ENCODE measurements at regions not wholly inside any gene's neighbourhood (a gene's known extent, or its start where the extent isn't known, plus 50 kb on each side); places are given as distances from the start of the nearest gene placed in this dataset.

DNA sequence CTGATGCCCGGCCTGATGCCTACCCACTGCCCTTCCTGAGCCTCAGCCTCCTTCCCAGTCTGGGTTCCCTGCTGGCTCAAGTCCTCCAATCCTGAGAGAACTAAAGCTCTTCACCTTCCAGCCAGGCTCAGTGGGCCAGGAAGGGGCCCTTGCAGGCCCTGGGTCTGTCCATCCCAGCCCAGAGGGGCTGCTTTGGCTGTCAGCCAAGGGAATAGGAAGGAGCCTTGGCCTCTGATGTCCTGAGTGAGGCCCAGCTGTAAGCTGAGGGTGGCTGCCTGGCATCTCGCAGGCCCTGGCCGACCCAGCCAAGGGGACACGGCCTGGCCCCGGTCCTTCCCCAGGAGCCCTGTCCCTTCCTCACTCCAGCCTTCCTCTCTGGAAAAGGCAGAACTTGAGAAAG, 83.4 kb downstream of the DHCR7 start:
- Mint-ChIP-seq H3K4me1 (ENCODE audit: low read depth) (no peaks in the 10 kb centered on the region), H3K4me3 (no peak overlapping the region), H3K36me3 (ENCODE audit: low read depth) (no peaks in the 10 kb centered on the region), H3K27ac (no peak overlapping the region), H3K27me3 (peaks cover 7% of the 10 kb centered on the region), H3K9me3 (no peaks in the 10 kb centered on the region)
- DNase-seq = no peak

DNA sequence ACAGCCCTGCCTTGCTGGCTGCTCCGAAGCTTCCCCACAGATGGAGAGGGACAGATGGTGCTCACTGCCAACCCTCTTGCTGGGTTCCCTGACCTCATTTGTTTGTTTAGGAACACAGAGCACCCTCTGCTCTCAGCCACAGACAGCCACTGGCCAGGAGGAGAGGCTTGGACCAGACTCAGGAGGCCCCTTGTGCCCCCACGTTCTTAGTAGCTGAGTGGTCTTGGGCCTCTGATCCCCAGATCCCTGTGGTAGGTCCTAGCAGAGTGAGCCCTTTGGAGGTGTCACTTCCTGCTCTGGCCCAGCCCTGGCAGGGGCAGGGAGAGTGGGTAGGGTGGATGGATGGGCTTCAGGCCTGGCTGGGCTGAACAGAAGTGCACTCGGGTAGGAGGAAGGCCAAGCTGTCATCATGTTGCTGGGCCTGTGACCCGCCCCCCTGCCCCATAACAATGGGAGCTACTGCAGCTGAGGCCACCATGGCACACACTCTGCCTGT, 84.0 kb downstream of the DHCR7 start:
- H3K27me3 Mint-ChIP-seq = peaks cover 7% of the 10 kb centered on the region
- H3K36me3 Mint-ChIP-seq (ENCODE audit: low read depth) = no peaks in the 10 kb centered on the region
- H3K4me1 Mint-ChIP-seq (ENCODE audit: low read depth) = no peaks in the 10 kb centered on the region
- no peak for DNase-seq
- H3K4me3 Mint-ChIP-seq = no peak overlapping the region
- no peaks in the 10 kb centered on the region for H3K9me3 Mint-ChIP-seq
- no peak overlapping the region for H3K27ac Mint-ChIP-seq

DNA sequence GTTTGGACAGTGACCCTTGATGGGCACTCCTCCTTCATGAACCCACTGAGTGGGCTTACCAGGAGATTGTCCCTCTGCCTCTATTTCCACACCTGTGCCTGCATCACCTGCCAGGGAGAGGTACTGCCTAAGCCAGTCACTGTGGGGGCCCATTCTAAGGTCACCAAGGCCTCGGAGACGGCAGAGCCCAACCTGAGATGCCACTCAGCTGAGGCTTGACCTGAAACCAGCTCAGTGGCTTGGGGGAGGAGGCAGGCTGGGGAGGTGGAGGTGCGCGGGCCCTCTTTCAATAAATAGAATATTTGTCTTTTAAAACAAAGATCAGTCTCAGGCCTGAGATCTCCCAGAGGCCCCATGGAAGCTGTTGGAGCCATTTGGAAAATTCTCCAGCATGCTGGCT, 84.5 kb downstream of the DHCR7 start:
- no peak for DNase-seq
- peaks cover 12% of the 10 kb centered on the region for H3K27me3 Mint-ChIP-seq
- no peaks in the 10 kb centered on the region for H3K36me3 Mint-ChIP-seq (ENCODE audit: low read depth)
- no peaks in the 10 kb centered on the region for H3K4me1 Mint-ChIP-seq (ENCODE audit: low read depth)
- H3K9me3 Mint-ChIP-seq = no peaks in the 10 kb centered on the region
- H3K27ac Mint-ChIP-seq = no peak overlapping the region
- H3K4me3 Mint-ChIP-seq = no peak overlapping the region

DNA sequence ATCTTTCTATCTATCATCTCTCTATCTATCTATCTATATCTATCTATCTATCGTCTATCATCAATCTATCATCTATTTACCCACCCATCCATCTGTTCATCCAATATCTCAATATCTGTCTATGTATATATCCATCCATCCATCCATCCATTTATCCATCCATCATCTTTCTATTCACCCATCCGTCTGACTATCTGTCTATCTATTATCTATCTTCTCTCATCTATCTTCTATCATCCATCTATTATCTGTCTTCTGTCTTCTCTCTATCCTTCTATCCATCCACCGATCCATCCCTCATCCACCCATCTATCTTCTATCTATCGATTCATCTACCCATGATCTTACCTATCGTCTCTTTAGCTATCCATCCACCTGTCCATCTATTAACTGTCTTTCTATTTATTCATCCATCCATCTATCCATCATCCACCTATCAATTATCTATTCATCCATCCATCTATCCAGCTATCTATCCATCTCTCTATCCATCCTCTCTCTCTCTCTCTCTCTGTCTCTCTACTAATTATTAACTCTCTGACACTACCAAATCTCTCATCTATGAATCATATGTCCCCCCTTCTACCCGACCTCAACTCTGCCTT, 89.1 kb downstream of the DHCR7 start:
- DNase-seq = no peak
- no peak overlapping the region for H3K4me3 Mint-ChIP-seq
- no peaks in the 10 kb centered on the region for H3K9me3 Mint-ChIP-seq
- no peak overlapping the region for H3K27ac Mint-ChIP-seq
- H3K4me1 Mint-ChIP-seq (ENCODE audit: low read depth) = no peaks in the 10 kb centered on the region
- peaks cover 9% of the 10 kb centered on the region for H3K27me3 Mint-ChIP-seq
- no peaks in the 10 kb centered on the region for H3K36me3 Mint-ChIP-seq (ENCODE audit: low read depth)

DNA sequence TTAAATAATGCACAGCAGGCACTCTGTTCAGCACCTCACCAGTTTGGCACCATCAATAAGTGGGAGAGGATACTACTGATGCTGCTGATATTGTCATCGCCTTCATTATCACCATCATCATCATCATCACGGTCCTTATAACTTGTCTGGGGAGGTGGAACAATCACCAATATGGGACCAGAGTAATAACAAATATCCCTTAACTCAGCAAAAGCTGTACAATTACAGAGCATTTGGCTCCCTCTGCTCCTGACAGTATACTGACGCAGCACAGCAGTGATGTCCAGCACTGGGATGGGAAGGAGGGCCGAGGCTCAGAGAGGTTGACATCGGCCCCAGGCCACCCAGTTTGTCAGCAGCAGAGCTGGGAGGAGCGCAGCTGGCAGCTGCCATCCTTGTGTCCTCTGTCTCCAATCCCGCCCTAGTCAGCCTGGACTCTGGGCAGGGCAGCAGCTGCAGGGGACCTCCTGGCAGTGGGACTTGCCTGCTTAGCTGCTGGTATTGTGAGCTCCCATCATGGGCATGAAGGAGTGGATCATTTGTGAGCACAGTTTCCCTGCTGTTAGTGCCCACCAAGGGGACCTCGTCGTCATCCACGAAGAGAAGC, 90.0 kb downstream of the DHCR7 start:
- H3K4me3 Mint-ChIP-seq = no peak overlapping the region
- no peaks in the 10 kb centered on the region for H3K9me3 Mint-ChIP-seq
- DNase-seq = no peak
- no peak overlapping the region for H3K27ac Mint-ChIP-seq
- H3K27me3 Mint-ChIP-seq = peaks cover 11% of the 10 kb centered on the region
- no peaks in the 10 kb centered on the region for H3K4me1 Mint-ChIP-seq (ENCODE audit: low read depth)
- H3K36me3 Mint-ChIP-seq (ENCODE audit: low read depth) = no peaks in the 10 kb centered on the region

DNA sequence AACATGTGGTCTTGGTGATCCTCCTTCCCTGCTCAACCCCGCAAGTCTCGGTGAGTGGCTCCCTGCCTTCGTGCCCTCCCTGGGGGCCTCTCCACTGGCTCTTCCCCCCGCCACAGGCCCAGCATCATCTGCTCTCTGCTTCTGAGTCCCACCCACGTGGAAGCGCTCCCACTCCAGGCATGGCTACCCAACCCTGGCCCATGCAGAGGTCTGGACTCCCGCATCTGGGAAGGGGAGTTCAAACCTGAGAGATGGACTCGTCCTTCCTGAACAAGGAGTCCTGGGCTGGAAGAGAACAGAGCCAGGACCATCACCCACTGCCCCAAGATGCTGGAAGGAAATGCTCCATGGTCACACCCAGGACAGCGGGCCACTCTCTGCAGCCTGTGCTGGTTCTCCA, 90.8 kb downstream of the DHCR7 start:
- no peak overlapping the region for H3K4me3 Mint-ChIP-seq
- H3K27ac Mint-ChIP-seq = no peak overlapping the region
- no peaks in the 10 kb centered on the region for H3K4me1 Mint-ChIP-seq (ENCODE audit: low read depth)
- no peak for DNase-seq
- H3K9me3 Mint-ChIP-seq = no peaks in the 10 kb centered on the region
- H3K27me3 Mint-ChIP-seq = peaks cover 18% of the 10 kb centered on the region
- H3K36me3 Mint-ChIP-seq (ENCODE audit: low read depth) = no peaks in the 10 kb centered on the region

DNA sequence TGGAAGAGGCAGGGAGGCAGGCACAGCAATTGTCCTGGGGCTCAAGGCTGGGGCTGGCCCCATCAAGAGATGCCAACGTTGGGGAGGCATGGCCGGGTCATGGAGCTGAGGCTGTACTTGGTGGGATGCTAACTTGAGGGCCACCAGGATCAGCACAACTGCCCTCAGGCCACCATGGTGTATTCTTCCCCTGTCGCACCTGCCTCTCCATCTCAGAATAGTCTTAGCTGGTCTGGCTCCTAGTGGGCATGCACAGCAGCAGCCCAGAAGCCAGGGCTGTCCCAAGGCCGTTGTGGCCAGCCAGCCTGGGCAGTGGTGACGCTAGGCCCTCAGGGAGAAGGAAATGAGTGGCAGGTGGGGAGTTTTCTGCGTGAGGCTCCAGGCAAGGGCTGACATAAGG, 91.3 kb downstream of the DHCR7 start:
- H3K36me3 Mint-ChIP-seq (ENCODE audit: low read depth) = no peaks in the 10 kb centered on the region

DNA sequence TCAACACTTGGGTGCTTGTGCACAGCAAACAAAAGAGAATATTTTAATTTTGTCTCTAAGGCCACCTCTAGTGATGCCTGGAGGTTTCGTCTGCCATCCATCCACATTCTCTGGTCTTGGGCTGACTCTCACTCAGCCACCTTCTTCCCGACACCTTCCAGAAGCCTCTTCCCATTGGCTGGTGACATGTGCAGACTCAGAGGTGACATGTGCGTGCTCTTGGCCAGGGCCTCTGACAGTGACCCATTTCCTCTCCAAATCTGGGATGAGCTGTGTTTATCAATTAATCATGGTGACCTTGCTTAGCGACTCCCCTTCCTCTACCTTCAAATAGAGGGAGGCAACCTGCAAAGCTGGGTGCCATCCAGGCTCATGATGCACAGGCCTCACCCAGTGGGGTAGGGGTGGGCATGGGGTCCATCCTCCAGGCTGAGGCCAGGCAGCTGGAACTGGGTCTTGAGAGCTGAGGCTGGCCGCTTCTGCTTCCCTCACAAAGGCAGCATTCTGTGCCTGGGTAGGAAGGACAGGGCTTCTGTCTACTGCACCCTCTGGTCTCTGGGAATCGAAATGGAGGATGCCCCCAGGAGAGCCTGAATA, 91.8 kb downstream of the DHCR7 start:
- Mint-ChIP-seq H3K27me3 (peaks cover 18% of the 10 kb centered on the region), H3K27ac (no peak overlapping the region), H3K36me3 (ENCODE audit: low read depth) (no peaks in the 10 kb centered on the region), H3K4me3 (no peak overlapping the region), H3K4me1 (ENCODE audit: low read depth) (no peaks in the 10 kb centered on the region), H3K9me3 (no peaks in the 10 kb centered on the region)
- DNase-seq = no peak

More for the DNA sequence above, 91.3 kb downstream of the DHCR7 start:
- no peak for DNase-seq
- Mint-ChIP-seq H3K27me3 (peaks cover 18% of the 10 kb centered on the region), H3K9me3 (no peaks in the 10 kb centered on the region), H3K4me3 (no peak overlapping the region), H3K4me1 (ENCODE audit: low read depth) (no peaks in the 10 kb centered on the region), H3K27ac (no peak overlapping the region)

DNA sequence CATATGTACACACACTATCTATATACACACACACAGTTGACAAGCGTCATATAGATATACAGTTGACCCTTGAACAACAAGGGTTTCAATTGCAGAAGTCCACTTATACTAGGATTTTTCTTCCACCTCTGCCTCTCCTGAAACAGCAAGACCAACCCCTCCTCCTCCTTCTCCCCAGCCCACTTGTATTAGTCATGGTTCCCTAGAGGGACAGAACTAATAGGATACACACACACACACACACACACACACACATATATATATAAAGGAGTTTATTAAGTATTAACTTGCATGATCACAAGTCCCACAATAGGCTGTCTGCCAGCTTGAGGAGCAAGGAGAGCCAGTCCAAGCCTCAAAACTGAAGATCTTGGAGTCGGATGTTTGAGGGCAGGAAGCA, 92.9 kb downstream of the DHCR7 start:
- Mint-ChIP-seq H3K27ac (no peak overlapping the region), H3K4me3 (no peak overlapping the region), H3K4me1 (ENCODE audit: low read depth) (no peaks in the 10 kb centered on the region), H3K27me3 (peaks cover 18% of the 10 kb centered on the region), H3K9me3 (no peaks in the 10 kb centered on the region), H3K36me3 (ENCODE audit: low read depth) (no peaks in the 10 kb centered on the region)
- no peak for DNase-seq

DNA sequence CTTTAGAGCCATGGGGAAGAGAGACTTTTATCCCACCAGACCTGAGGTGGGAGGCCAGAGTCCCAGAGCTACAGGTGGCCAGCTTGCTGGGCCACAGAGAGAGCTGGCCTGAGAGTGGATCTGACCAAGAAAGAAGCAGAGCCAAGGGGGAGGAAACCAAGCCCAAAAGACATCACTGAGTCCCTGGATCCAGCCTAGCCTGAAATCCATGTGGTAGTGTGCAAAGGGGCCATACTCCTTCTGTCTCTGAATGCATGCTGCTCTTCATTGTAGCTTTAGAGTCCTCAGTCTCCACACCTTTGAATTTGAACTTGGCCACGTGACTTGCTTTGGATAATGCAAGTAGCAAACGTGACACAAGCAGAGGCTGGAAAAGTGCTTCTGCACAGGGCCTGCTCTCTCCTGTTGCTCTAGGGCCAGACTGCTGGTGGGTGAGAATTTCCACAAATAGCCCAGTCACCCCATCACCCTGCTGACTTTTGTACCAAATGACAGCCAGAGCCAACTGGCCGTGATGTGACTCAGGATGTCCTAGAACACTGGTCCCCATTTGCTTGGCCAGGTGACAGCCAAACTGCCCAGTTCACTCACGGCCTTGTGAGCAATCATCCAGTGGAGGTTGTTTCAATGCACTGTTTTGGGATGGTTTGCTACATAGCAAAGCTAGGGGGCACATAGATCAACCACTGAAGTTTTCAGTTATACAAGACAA, 93.6 kb downstream of the DHCR7 start:
- H3K27me3 Mint-ChIP-seq = peaks cover 18% of the 10 kb centered on the region
- H3K4me1 Mint-ChIP-seq (ENCODE audit: low read depth) = no peaks in the 10 kb centered on the region
- no peaks in the 10 kb centered on the region for H3K36me3 Mint-ChIP-seq (ENCODE audit: low read depth)
- H3K9me3 Mint-ChIP-seq = no peaks in the 10 kb centered on the region
- no peak for DNase-seq
- no peak overlapping the region for H3K4me3 Mint-ChIP-seq
- H3K27ac Mint-ChIP-seq = no peak overlapping the region

DNA sequence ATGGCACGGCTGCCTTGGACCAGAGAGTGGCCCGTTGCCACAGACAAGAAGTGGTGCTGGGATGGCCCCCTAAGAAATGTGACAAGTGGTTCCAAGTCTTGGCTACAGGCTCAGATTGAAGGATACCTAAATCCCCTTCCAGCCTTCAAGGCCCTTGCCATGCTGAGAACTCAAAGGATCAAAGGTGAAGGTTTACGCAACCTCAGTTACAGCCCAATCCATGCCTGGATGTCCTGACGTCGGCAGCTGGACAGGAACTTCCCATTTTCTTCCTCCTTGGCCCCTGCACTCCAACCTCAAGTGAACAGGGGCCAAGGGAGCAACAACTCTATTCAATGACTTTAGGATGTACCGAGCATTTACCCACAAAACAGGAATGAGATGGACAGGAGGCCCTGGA, 95.4 kb downstream of the DHCR7 start:
- no peak overlapping the region for H3K27ac Mint-ChIP-seq
- no peak overlapping the region for H3K4me3 Mint-ChIP-seq
- no peaks in the 10 kb centered on the region for H3K36me3 Mint-ChIP-seq (ENCODE audit: low read depth)
- no peaks in the 10 kb centered on the region for H3K9me3 Mint-ChIP-seq
- DNase-seq = no peak
- no peaks in the 10 kb centered on the region for H3K4me1 Mint-ChIP-seq (ENCODE audit: low read depth)
- peaks cover 13% of the 10 kb centered on the region for H3K27me3 Mint-ChIP-seq

DNA sequence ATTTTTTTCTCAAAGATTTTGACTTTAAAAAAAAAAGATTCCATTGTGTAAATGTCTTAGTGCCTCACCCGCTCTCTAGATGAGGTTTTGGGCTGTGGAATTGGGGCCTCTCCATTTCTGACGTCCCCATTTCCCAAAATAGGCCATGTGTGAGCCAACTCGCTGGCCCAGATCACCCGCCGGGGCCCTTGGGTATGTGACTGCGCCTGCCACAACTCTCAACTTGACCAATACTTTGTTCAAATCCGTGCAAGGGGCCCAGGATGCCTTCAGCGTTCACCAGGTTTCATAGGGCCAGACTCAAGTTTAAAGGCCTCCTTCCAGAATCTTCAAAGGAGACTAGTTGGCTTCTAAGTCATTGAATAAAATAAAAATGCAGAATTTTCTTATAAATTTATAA, 96.0 kb downstream of the DHCR7 start:
- Mint-ChIP-seq H3K27ac (no peak overlapping the region), H3K9me3 (no peaks in the 10 kb centered on the region), H3K36me3 (ENCODE audit: low read depth) (no peaks in the 10 kb centered on the region), H3K4me3 (no peak overlapping the region), H3K4me1 (ENCODE audit: low read depth) (no peaks in the 10 kb centered on the region), H3K27me3 (peaks cover 13% of the 10 kb centered on the region)
- DNase-seq = no peak

DNA sequence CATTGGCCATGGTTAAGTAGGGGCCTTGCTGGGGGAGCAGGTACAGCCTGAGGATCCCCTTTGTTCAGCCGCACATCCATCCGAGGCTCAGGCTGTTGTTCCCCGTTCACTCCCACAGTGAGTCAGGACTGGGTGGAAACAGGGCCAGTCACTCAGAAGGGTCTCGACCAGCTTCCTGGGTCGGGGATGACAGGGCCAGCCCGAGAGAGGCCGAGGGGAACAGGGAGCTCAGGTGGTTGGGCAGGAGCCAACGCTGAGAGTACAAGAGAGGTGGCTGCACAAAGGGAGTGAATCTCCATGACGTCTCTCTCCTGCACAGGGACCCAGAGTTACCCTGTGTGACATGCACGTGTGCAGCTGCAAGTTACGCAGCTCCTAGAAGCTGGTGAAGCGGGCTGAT, 97.2 kb upstream of the SHANK2 start:
- Mint-ChIP-seq H3K9me3 (no peaks in the 10 kb centered on the region), H3K4me1 (ENCODE audit: low read depth) (no peaks in the 10 kb centered on the region), H3K4me3 (no peak overlapping the region), H3K36me3 (ENCODE audit: low read depth) (no peaks in the 10 kb centered on the region), H3K27me3 (peaks cover 18% of the 10 kb centered on the region), H3K27ac (no peak overlapping the region)
- no peak for DNase-seq

DNA sequence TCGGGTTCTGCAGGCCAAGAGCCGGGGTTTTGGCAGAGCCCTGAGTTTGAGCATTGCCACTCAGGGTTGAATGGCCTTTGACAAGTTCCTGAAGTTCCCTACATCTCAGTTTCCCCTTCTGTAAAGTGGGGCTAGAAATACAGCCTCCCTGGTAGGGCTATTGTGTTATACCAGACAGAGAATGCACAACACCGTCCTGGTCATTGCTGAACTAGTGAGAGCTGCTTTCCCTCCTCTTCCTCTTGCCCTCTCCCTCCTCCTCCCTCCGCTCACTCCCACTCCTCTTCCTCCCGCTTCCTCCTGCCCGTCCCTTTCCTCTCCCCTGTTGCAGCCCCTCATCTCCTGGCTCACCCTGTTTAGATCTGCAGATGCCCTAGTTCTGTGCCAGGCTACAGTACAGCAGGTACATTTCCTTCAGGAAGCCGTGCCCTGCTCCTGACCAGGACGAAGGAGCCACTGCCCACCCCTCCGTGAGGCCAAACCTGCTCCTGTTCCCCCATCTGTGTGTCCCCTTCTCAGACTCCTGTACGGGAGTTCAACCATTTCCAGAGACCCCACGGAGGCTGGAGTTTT, 91.5 kb upstream of the SHANK2 start:
- Mint-ChIP-seq H3K27ac (no peak overlapping the region), H3K27me3 (peaks cover 17% of the 10 kb centered on the region)

More for the DNA sequence above, 91.5 kb upstream of the SHANK2 start:
- Mint-ChIP-seq H3K36me3 (ENCODE audit: low read depth) (no peaks in the 10 kb centered on the region), H3K9me3 (no peaks in the 10 kb centered on the region), H3K4me1 (ENCODE audit: low read depth) (no peaks in the 10 kb centered on the region), H3K4me3 (no peak overlapping the region)
- DNase-seq = no peak
